ENCODE measurements at regions not wholly inside any gene's neighbourhood (a gene's known extent, or its start where the extent isn't known, plus 50 kb on each side); places are given as distances from the start of the nearest gene placed in this dataset.

DNA sequence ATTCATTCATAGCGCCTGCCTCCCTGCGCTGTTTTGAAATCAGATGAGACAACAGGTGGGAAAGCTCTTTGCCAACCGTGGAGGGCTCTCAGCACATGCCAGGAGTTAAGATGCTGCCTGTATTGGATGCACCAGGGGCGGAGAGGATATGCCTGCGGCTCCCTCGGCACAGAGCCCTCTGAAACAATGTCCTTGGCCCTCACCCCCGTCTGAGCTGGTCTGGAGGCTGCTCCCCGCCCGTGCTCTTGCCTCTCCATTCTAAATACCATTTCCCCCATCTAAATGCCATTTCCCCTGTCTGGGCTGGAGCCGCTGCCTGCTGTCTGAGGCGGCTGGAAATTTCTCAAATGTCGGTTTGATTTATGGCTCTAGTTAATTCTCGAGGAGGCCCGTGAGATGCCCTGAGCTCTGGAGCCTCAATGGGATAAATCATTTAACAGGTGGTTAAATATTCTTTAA lies 50.8 kb upstream of the MLN start:
- FAIRE-seq (no peak), DNase-seq (ENCODE audit: insufficient read length, low spot score) (no peak)
- TF ChIP-seq POLR2A (IDR thresholded peaks at IDR 0.05; ENCODE audit: low read depth, low read length): no peak

DNA sequence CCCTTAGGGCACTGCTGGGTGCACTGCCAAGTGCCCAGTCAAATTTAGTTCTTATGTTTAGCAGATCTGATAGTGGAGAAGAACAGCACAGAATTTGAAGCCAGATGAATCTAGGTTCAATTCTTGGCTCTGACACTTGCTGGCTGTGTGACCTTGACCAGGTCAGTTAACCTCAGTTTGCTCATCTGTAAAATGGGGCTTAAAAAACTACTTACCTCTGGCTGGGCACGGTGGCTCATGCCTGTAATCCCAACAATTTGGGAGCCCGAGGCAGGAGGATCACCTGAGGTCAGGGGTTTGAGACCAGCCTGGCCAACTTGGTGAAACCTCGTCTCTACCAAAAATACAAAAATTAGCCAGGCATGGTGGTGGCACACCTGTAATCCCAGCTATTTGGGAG lies 49.9 kb upstream of the MLN start:
- TF ChIP-seq POLR2A (IDR thresholded peaks at IDR 0.05; ENCODE audit: low read depth, low read length): no peak
- FAIRE-seq: no peak

More for the DNA sequence above, 49.9 kb upstream of the MLN start:
- DNase-seq (ENCODE audit: insufficient read length, low spot score): no peak
